Activated CD4-positive, alpha-beta T cell treated with anti-CD3 and anti-CD28 coated beads, Interleukin-2, amount 50 U/mL, for 48 hours (primary cell): ENCODE measurements at regions not wholly inside any gene's neighbourhood (a gene's known extent, or its start where the extent isn't known, plus 50 kb on each side); places are given as distances from the start of the nearest gene placed in this dataset.

Experiments used
- DNase-seq, 2 experiments: peaks; one replicate each; pipeline ENCODE4 v3.0.0-alpha.2; 2020

GRCh38 chr6:131383421-131384411 is 189.3 kb upstream of the ARG1 start:
- DNase-seq: no peak

DNA sequence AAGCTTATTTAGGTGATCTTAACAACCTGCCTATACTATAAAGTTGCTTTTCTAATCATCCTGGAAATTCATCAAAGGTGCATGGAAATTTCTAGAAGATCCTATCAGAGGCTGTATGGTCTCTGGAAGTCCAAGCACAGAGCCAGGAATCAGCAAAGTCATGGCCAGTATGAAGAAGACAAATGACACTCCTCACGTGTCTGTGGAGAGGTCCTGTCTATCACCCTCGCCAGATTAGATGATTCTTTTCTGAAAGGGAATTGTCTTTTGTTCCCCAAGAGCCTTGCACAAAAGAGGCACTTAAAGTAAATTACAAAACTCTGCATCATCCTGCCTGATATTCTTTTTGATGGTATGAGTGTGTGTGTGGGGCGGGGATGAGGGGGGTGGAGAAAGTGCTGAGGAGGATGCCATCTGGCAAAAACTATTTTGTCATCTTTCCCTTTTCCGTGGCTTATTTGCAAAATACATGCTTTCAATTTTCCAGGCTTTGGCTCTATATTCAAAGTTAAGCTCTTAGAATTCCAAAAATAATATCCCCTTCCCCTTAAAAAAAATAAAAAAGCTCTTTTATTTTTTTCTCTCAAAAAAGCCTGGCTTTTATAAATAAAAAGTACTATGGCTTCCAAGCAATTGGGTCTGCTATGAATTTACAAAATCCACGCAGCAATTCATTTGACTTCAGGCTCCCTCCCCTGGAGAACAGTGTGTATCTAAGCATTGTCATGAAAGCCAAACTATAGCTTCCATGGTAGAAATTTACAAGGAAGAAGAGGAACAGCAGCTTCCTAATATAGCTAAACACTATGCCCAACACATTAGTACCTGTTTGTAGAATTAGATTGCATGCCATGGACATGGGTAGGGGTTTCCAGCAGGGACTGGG is 185.2 kb upstream of the ARG1 start:
- DNase-seq: no peak

DNA sequence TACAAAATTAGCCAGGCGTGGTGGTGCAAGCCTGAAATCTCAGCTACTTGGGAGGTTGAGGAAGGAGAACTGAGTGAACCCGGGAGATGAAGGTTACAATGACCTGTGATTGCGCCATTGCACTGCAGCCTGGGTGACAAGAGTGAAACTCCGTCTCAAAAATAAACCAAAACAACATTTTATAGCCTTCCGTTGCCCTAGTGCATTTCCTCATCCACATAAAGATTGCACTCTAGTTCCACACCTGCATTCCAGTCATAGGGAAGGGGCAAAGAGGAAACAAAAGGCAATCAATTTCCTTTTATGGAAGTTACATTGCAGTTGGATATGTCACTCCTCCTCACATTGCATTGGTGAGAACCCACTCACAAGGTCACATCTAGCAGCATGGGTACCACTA is 182.7 kb upstream of the ARG1 start:
- no peak for DNase-seq

GRCh38 chr6:131391116-131391515 is 181.9 kb upstream of the ARG1 start:
- DNase-seq: no peak

GRCh38 chr6:131393433-131393832 is 179.6 kb upstream of the ARG1 start:
- no peak for DNase-seq

DNA sequence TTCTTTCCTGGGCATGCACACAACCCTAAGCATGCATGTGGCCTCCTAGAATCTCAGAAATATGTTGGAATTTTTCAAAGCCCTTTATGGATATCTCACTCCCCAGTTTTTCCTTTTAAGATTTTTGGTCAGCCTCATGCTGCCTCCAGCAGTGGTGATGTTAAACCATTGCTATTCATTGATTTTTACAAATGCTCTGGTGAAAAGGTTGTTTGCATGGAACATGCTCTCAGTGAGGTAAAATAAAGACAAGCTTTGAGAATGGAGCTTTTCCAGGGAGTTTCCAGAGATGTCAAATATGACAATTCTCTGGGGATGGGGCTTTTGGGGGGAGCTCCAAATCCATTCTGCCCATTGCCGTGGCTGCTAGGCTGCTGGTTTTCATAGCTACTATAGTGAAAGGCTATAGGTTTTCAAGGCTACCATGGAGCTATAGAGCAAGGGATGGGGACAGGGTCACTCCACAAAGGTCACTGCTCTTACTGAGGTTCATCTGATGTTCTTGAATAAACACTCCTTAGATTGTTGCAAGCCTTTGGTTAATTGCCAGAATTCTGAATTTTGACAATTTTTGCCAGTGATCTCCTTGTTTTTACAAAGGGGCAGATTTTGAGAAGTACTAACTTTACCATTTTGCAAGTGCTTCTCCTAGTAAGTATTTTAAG is 178.1 kb upstream of the ARG1 start:
- no peak for DNase-seq

- DNase-seq: no peak
Measured at GRCh38 chr6:131398176-131398575, 174.8 kb upstream of the ARG1 start.

- no peak for DNase-seq
Measured at GRCh38 chr6:131399433-131399832, 173.6 kb upstream of the ARG1 start.

- no peak for DNase-seq
Measured at GRCh38 chr6:131400054-131400778, 172.8 kb upstream of the ARG1 start.

- no peak for DNase-seq
Measured at GRCh38 chr6:131400779-131401496, 172.1 kb upstream of the ARG1 start.

DNA sequence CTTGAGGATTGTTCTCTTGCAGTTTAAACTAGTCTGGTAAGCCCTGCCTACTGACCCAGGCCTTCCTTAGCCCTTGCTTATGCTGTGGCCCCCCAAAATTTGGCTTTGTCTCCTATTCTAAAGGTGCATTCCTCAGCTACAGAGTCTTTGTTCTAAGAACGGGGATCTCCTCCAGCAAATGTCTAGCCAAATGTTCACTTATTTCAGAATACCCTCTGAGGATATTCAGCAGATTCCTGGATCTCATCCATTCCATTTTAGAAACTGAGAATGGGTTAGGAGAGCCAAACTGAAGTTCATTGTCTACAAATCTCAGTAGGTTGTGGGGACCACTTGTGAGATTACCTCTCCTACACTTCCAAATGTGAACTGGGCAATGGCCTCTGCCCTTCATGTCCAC is 164.2 kb upstream of the ARG1 start:
- no peak for DNase-seq

- DNase-seq: no peak
Measured at GRCh38 chr6:131410785-131411184, 162.2 kb upstream of the ARG1 start.

DNA sequence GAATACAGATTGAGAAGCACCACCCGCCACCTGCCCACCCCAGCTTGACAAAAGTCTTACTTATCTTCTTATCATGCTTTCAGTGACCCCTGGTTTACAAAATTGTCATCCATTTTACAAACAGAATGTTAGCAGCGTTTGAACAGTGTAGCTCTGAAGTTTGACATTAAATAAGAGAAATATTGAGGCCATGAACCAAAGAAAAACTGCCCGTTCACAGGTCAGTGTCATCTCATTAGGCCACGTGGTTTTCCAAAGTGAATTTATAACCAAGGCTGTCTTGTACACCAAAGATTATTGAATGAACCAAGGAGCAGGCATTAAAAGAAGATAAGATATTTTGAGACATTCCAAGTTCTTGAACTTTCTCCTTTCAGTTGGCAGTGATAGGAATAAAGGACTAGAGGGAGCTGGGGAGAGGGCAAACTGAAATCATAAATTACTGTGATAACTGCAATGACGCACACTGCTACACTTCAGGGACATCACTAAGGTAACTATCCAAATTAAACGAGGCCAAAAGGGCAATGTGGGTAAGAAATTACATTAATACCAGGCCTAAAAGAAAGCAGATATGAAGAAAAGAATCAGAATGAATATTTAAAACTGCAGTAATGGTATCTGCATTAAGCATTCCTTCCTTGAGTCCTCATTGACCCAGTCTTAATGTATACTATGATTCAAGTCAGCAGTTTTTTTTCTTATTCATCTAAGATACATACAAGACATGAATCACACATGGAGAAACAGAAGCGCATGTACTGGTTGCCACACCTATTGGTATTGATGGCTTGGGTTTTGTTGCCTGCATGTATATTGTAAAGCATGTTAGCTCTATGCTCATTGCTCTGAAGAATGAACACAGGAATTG is 159.8 kb upstream of the ARG1 start:
- DNase-seq: no peak

GRCh38 chr6:131413831-131414191 is 159.2 kb upstream of the ARG1 start:
- DNase-seq: no peak

- DNase-seq: peak; percentile 11 to 26
Measured at GRCh38 chr6:131414956-131415355, 158.1 kb upstream of the ARG1 start.

- DNase-seq: no peak
Measured at GRCh38 chr6:131418441-131418840, 154.6 kb upstream of the ARG1 start.

GRCh38 chr6:131419702-131420101 is 153.3 kb upstream of the ARG1 start:
- DNase-seq: no peak

DNA sequence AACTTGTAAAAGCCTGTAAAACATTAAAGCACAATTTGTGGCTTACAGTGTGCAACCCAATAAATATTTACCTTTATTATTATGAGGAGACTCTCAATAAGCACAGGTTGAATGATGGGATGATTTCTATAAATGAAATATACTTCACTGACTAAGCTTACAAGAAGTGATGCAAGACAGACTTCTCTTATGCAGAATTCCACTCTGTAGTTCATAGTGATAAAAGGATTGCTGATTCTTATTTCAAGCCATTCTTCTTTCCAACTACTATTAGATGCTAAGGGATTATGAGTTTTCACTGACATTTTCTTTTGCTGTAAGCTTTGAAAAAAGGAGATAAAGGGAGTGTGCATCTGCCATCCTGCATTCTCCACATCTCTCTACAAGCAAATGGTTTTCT is 149.0 kb upstream of the ARG1 start:
- DNase-seq: no peak

GRCh38 chr6:131424475-131424874 is 148.6 kb upstream of the ARG1 start:
- DNase-seq: no peak

DNA sequence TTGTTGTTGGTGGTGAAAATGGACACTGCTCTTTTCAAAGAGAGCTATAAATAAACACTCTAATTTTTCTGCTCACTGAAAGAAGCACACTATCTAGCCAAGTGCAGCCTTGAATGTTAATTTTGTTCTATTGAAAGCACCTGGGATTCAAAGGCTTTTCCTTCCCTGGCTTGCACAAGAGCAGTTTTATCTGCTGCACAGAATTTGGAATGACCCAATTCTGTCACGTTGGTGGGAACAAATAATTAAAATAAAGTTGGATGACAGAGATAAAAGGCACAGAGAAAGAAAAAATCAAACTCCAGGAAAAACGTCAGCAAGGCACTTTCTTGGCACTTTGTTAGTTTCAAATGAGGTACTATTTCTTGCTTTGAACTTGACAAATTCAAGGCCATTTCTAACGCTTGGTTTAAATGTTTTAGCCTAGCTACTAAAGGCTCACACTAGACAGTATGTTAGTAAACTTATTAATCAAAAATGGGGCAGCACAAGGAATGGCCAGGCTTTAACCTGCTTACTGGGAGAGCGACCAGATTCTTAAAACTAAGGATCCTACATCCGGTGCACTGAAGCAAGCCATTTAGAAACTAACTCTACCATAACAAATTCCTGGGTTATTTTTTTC is 145.5 kb upstream of the ARG1 start:
- DNase-seq: no peak
